Nephron (organoid): ENCODE measurements at regions not wholly inside any gene's neighbourhood (a gene's known extent, or its start where the extent isn't known, plus 50 kb on each side); places are given as distances from the start of the nearest gene placed in this dataset.

ENCODE experiments used
- H3K27ac Mint-ChIP-seq, 3 experiments: 2 replicates each; pipeline ENCODE4 v1.8.0; 2020; ENCODE audit warnings: mixed read lengths in 3 of 3, mild to moderate bottlenecking in 2 of 3, moderate library complexity in 1 of 3
- H3K27me3 Mint-ChIP-seq: 2 replicates; pipeline ENCODE4 v1.8.0; 2021; ENCODE audit warnings: low read depth, mild to moderate bottlenecking, moderate library complexity, mixed read lengths
- H3K36me3 Mint-ChIP-seq: 2 replicates; pipeline ENCODE4 v1.8.0; 2020; ENCODE audit warnings: low read depth, mixed read lengths
- H3K4me1 Mint-ChIP-seq: 2 replicates; pipeline ENCODE4 v1.8.0; 2020; ENCODE audit warnings: mixed read lengths
- H3K4me3 Mint-ChIP-seq, 3 experiments: 2 replicates each; pipeline ENCODE4 v1.8.0; 2020; ENCODE audit warnings: mild to moderate bottlenecking in 3 of 3, mixed read lengths in 3 of 3, moderate library complexity in 2 of 3
- H3K9me3 Mint-ChIP-seq: 2 replicates; pipeline ENCODE4 v1.8.0; 2020; ENCODE audit warnings: mixed read lengths
- CTCF ChIP-seq, 3 experiments: fragments of 200-600 bp; sonication (generic); IDR thresholded peaks; one replicate each; pipeline ENCODE4 v1.5.0; 2021; ENCODE audit warnings: antibody characterized with exemption in 3 of 3; ENCODE audit not compliant: unreplicated experiment in 3 of 3

- TF ChIP-seq CTCF (IDR thresholded peaks at IDR 0.05; ENCODE audit: unreplicated experiment in 3 of 3): no peak
- Mint-ChIP-seq H3K27ac (no peak overlapping the region), H3K36me3 (no peaks in the 10 kb centered on the region), H3K4me3 (no peak overlapping the region), H3K27me3 (no peaks in the 10 kb centered on the region), H3K9me3 (no peaks in the 10 kb centered on the region), H3K4me1 (peaks cover 6% of the 10 kb centered on the region)
Observed at GRCh38 chr5:25066239-25066638, 421.5 kb upstream of the CDH10 start.

GRCh38 chr5:25064306-25064705 is 419.5 kb upstream of the CDH10 start:
- H3K27ac Mint-ChIP-seq: peak overlapping the region in 2 of 3 experiments; percentile 68 to 96
- no peaks in the 10 kb centered on the region for H3K27me3 Mint-ChIP-seq
- H3K9me3 Mint-ChIP-seq: no peaks in the 10 kb centered on the region
- peaks cover 6% of the 10 kb centered on the region for H3K4me1 Mint-ChIP-seq
- no peaks in the 10 kb centered on the region for H3K36me3 Mint-ChIP-seq
- H3K4me3 Mint-ChIP-seq: no peak overlapping the region
- TF ChIP-seq CTCF (IDR thresholded peaks at IDR 0.05; ENCODE audit: unreplicated experiment in 3 of 3): no peak

- Mint-ChIP-seq H3K9me3 (no peaks in the 10 kb centered on the region), H3K36me3 (no peaks in the 10 kb centered on the region), H3K4me3 (no peak overlapping the region), H3K27ac (peak overlapping the region; percentile 45 to 95 (median 74)), H3K4me1 (peaks cover 16% of the 10 kb centered on the region), H3K27me3 (no peaks in the 10 kb centered on the region)
- no peak for TF ChIP-seq CTCF (IDR thresholded peaks at IDR 0.05; ENCODE audit: unreplicated experiment in 3 of 3)
Observed at GRCh38 chr5:25060575-25060974, 415.8 kb upstream of the CDH10 start.

GRCh38 chr5:25056836-25057235 is 412.1 kb upstream of the CDH10 start:
- no peak for TF ChIP-seq CTCF (IDR thresholded peaks at IDR 0.05; ENCODE audit: unreplicated experiment in 3 of 3)
- Mint-ChIP-seq H3K4me1 (peaks cover 16% of the 10 kb centered on the region), H3K36me3 (no peaks in the 10 kb centered on the region), H3K4me3 (no peak overlapping the region), H3K27ac (peak overlapping the region; percentile 9 to 95 (median 79)), H3K27me3 (no peaks in the 10 kb centered on the region), H3K9me3 (no peaks in the 10 kb centered on the region)

- no peak for TF ChIP-seq CTCF (IDR thresholded peaks at IDR 0.05; ENCODE audit: unreplicated experiment in 3 of 3)
- H3K4me3 Mint-ChIP-seq: no peak overlapping the region
- H3K27me3 Mint-ChIP-seq: no peaks in the 10 kb centered on the region
- no peaks in the 10 kb centered on the region for H3K36me3 Mint-ChIP-seq
- H3K9me3 Mint-ChIP-seq: no peaks in the 10 kb centered on the region
- no peaks in the 10 kb centered on the region for H3K4me1 Mint-ChIP-seq
- no peak overlapping the region for H3K27ac Mint-ChIP-seq
Observed at GRCh38 chr5:25033658-25034057, 388.9 kb upstream of the CDH10 start.

GRCh38 chr5:25029004-25029403 is 384.2 kb upstream of the CDH10 start:
- no peaks in the 10 kb centered on the region for H3K9me3 Mint-ChIP-seq
- H3K4me3 Mint-ChIP-seq: no peak overlapping the region
- no peak overlapping the region for H3K27ac Mint-ChIP-seq
- H3K36me3 Mint-ChIP-seq: no peaks in the 10 kb centered on the region
- no peaks in the 10 kb centered on the region for H3K4me1 Mint-ChIP-seq
- no peak for TF ChIP-seq CTCF (IDR thresholded peaks at IDR 0.05; ENCODE audit: unreplicated experiment in 3 of 3)
- no peaks in the 10 kb centered on the region for H3K27me3 Mint-ChIP-seq
